ENCODE measurements at regions not wholly inside any gene's neighbourhood (a gene's known extent, or its start where the extent isn't known, plus 50 kb on each side); places are given as distances from the start of the nearest gene placed in this dataset.

DNA sequence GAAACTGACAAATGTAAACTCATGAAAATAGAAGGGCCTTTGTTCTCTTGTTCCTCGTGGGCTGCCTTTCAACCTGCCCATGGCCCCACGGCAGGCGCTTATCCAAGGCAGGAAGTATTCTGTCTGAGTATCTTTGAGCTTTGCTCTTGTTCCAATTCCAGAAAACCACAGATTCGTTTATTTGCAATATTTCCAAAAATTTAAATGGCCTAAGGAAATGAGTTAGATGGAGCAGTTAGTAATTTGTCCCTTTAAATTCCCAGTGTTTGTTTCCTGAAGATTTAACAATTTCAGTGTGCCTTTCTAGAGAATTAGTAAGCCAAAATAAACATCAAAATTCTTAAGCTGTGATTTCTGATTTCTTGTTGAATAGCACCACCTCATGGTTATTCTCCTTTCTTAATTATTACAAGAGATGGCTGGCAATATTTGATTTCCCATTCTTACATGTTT, 299.4 kb upstream of the RASA1 start:
- TF ChIP-seq, protein P1, sequence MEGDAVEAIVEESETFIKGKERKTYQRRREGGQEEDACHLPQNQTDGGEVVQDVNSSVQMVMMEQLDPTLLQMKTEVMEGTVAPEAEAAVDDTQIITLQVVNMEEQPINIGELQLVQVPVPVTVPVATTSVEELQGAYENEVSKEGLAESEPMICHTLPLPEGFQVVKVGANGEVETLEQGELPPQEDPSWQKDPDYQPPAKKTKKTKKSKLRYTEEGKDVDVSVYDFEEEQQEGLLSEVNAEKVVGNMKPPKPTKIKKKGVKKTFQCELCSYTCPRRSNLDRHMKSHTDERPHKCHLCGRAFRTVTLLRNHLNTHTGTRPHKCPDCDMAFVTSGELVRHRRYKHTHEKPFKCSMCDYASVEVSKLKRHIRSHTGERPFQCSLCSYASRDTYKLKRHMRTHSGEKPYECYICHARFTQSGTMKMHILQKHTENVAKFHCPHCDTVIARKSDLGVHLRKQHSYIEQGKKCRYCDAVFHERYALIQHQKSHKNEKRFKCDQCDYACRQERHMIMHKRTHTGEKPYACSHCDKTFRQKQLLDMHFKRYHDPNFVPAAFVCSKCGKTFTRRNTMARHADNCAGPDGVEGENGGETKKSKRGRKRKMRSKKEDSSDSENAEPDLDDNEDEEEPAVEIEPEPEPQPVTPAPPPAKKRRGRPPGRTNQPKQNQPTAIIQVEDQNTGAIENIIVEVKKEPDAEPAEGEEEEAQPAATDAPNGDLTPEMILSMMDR (IDR thresholded peaks at IDR 0.05): peak in 3 of 6 experiments; percentile 55 to 71 (median 64)
- no peak for TF ChIP-seq POLR2A (IDR thresholded peaks at IDR 0.05)

All from thyroid gland (tissue), 4 donors.